GM19372 (cell line): ENCODE measurements at regions not wholly inside any gene's neighbourhood (a gene's known extent, or its start where the extent isn't known, plus 50 kb on each side); places are given as distances from the start of the nearest gene placed in this dataset.

Experiments used
- ATAC-seq: cut with Tn5 transposase; IDR thresholded peaks from one replicate; pipeline ENCODE4 v1.9.1; 2021; ENCODE audit warnings: mild to moderate bottlenecking, low read depth, moderate library complexity; ENCODE audit not compliant: unreplicated experiment

DNA sequence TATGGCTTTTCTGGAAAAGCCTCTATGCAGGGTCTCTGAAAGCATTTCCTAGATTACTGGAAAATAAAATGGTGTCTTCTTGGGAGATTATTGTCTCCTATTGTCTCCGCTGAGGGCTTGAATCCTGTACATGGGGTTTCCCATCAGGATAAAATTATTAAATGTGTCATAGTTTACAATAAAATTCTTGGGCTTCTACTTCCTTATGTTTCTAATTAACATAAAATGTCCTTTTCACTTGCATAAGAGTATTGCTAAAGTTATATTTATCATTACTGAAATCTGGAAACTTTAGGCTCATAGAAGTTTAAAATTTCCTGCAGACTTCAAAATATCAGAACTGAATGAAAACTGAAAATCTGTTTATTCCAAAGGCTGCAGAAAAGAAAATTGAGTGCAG, 595.5 kb upstream of the AGTR1 start:
- ATAC-seq = no peak

DNA sequence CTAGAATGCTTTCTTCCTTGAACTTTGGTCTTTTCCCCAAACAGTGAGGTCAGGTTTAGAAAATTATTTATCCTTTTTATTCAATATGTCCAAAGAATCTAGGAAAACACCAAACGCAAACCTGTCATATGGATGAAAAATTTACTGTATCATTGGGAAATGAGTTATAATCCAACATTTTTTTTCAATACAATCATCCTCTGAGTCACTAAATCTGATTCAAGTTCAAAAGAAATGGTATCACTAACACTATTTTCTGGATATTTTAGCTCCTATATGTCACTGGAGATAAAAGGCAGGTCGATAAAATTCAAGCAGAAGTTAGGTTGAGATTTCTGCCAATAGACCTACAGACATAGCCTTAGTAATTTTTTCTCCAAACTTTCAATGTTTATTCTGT, 591.6 kb upstream of the AGTR1 start:
- no peak for ATAC-seq

DNA sequence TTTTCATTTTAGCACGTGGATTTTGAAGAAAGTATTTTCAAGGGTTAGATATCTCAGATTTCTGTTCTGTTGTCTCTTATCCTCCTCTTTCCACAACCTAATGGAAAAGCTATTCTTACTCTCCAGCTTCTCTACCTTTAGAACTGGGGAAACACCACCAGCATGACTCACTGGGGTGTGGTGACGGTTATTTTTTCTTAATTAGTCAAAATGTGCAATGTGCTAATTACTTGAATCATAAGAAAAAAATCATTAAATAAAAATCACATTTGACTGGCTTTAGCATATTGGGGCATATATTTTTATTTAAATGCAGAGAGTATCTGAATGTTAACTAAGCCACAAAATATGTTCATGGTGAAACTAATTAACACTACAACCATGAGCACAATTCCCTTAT, 570.7 kb upstream of the AGTR1 start:
- ATAC-seq = no peak

DNA sequence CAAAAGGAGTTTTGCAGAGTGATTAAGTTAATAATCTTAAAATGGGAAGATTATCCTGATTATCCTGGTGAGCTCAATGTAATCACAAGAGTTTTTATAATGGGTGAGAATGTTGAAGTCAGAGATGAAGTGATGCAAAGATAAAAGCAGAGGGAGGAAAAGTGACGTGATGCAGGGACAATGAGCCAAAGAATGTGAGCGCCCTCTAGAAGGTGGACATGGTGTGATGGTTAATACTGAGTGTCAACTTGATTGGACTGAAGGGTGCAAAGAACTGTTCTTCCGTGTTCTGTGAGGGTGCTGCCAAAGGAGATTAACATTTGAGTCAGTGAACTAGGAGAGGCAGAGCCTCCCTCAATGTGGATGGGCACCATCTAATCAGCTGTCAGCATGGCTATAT, 569.6 kb upstream of the AGTR1 start:
- ATAC-seq = no peak

DNA sequence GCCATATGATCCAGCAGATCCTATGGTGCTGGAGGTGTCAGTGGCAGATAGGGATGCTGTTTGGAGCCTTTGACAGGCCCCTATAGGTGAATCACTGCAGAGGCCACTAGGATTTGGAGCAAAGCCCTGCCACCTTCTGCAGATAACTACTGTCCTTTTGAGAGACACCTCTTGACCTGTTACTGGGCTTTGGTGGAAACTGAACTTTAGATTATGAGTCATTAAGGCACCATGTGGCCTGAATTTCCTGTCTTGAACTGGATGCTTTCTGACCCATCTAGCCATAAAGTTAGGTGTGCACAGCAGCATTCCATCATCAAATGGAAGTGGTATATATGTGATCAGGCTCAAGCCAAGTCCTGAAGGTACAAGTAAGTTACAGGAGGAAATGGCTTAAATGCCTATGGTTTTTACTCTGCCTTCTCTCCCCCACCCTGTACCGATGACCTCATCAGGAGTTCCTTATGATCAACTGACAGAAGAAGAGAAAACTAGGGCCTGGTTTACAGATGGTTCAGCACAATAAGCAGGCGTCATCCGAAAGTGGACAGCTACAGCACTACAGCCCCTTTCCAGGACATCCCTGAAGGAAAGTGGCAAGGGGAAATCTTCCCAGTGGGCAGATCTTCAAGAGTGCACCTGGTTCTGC, 565.6 kb upstream of the AGTR1 start:
- no peak for ATAC-seq

DNA sequence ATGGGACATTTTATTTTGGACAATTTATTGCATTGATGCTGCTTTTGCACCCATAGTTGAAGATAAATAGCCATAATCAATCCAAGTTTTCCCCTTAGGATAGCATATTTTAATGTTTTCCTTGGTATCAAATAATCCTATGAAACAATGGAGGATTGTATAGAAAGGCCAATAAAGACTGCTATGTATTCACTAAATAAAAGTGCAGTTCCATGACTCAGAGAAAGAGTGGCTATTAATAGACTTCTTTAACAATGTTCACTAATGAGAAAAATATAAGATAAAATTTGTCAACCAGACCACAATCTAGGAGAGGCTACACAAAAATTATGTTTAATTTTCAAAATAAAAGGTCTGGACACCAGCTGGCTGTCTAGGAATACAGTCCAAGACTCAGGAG, 560.9 kb upstream of the AGTR1 start:
- ATAC-seq = no peak

DNA sequence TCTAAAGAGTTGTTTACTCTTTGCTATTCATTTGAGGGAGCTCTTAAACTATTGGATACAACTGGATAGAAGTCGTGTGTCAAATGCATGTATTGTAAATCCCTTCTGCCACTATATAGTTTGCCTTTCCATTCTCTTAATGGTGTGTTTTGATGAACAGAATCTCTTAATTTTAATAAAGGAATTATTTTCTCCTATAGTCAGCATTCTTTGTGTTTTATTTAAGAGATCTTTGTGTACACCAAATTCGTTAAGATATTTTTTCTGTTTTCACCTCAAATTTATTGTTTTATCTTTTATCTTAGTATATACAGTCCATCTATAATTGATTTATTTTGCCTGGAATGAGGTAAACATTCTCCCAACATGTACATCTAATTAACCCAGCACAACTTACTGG, 551.5 kb upstream of the AGTR1 start:
- no peak for ATAC-seq

DNA sequence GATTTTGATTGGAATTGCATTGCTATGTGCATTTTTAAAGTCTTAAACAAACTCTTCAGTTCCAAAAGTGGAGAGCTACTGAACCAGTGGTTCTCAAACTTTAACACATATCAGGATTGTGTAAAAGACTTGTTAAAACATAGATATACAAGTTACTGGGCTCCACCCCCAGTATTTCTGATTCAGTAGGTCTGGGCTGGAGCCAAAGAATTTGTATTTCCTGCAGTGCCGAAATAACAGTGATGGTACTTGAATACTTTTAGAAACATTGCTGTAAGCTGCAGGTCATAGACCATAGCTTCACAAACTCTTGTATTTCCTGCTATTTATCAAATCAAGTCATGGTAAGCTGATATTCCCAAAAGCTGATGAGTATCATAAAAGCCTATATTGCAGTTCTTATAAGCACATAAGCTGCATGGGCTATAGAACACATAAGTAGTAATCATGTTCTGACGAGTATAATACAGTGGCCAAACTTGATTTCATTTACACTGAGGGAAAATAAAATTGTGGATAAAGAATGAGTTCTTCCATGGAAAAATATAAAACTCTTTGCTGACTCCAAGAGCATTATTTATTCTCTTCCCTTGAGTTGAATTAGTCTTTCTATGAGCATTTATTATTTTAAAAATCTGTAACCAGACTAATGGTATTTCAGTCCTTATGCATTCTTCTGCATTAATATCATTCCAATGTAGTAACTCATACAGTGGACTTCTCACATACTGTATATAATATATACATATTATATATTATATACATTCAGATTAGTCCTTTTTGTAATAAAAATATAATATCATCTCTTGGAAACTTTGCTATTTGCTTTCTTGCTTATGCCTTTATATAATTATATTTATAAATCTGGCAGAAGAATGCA, 550.5 kb upstream of the AGTR1 start:
- no peak for ATAC-seq

DNA sequence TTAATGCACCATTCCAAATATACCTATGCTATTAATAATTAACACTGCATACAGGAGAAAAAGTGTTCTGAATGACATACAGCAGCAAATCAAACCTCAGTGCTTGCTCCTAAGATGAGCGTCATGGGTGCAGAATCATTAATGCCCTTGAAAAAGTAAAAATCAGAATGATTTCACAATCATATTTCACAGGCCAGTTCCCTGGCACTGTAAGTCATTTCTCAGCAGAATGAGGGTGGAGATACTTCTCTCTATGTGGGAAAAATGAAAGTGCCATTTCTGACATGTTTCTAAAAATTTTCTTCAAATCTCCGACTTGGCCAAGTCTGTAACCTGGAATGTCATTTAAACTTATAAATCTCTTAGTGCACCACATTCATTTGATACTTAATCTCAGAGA, 549.8 kb upstream of the AGTR1 start:
- no peak for ATAC-seq

DNA sequence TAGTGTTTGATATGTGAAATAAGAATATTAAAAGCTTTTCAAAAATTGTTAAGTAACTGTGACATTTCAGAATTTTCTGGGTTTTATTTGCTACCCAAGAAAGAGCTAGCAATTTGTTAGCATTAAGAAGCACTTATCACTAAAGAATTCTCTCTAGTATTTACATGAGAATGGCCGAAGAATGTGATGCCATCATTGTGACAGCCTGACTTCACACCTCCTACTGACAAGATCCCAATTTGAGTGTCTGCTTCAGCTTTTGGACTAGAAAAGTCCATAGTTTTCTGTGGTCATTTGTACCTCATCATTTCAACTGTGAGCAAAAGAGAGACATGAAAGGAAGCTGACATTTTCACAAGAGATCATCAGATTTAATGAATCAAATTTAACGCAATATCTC, 548.1 kb upstream of the AGTR1 start:
- ATAC-seq = no peak

DNA sequence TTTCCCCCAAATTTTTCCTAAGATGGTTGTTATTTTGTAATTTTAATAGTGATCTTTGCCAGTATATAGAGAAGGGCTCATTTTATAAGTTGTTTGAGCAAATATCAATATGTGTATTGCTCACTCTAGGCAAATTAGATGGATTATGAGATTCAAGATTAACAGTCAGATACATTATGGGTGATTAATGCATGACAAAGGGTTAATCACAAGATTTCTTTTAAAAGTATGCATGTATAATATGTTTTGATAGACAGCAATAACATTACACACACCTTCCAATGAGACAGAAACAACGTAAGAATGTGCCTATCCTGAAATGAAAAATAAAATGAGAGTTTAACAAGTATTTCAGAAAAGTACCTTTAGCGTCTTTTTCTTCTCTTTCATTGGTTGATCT, 547.6 kb upstream of the AGTR1 start:
- ATAC-seq = no peak

DNA sequence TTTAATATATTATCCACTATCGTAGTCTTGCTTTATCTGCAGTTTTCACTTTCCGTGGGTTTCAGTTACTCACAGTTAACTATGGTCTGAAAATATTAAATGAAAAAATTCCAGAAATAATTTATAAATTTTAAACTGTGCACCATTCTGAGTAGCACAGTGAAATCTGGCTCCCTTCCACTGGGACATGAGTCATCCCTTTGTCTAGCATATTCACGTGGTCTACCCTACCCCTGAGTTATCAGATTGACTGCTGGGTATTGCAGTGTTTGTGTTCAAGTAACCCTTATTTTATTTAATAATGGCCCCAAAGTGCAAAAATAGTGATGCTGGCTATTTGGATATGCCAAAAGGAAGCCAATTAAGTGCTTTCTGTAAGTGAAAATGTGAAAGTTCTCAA, 539.5 kb upstream of the AGTR1 start:
- no peak for ATAC-seq

DNA sequence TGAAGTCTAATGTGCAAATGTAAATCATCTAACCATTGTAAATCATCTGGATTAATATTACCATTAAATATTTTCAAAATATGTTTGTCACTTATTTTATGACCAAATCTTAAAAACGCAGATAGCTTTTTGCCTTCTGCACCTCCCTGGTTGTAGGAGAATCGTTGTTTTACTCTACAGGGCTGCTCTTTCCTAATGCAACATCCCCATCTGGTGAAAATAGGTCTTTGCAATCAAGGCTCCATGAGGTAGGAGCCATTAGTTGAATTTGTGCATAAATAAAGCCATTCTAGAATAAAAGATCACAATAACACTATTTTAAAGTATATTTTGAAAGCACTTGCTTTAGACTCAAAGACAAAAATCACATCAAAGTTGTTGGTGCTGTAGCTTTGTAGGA, 535.6 kb upstream of the AGTR1 start:
- ATAC-seq = no peak

DNA sequence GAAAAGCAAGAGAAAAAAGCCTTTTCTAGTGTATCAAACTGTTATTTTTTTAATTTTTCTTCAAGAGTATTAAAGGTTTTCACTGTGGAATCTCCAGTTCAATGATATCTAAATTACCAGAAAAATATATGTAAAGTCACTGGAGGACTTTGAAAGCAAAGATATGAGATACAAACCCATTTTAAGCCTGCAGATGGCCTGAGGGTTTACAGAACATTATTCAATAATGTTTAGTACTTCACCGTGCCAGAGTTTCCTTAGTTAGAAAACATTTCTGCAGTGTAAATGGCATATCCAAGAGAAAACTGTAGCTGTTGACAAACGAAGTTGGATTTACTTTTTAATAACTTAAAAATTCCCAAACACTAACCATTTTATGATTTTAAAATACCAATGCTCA, 529.4 kb upstream of the AGTR1 start:
- no peak for ATAC-seq

DNA sequence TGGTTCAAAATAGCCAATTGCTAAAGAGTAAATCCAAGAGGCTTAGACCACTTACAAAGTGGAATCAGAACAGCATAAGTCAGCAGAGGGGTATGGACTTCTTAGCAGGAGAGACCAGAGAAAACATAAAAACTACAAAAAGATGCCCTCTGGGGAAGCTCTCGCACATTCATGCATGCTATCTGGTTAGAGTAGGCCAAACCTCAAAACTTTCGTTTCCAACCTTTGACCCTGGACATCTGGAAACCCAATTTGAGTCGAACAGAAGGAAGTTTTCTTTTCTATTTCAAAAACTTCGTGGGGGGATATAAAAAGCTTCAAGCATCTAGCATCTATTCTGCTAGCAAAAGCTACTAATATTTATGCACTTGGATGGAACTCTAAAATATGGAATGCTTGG, 523.9 kb upstream of the AGTR1 start:
- no peak for ATAC-seq

DNA sequence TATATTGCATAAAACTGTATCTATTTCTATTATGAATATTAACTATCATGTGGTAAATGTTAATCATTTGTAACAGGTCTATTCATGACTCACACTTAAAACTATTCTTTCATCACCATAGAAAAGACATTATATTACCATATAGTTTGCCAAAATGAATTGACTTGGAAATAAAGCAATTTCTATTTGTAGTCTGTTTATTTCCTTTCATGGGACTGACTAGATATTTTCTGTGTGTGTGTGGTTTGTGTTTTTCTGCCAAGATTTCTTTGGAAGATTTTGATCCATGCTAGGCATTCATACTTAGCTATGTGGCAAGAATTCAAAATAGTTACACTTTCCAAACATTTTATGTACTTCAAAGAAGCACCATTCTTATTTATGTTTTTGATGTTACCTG, 522.5 kb upstream of the AGTR1 start:
- no peak for ATAC-seq

DNA sequence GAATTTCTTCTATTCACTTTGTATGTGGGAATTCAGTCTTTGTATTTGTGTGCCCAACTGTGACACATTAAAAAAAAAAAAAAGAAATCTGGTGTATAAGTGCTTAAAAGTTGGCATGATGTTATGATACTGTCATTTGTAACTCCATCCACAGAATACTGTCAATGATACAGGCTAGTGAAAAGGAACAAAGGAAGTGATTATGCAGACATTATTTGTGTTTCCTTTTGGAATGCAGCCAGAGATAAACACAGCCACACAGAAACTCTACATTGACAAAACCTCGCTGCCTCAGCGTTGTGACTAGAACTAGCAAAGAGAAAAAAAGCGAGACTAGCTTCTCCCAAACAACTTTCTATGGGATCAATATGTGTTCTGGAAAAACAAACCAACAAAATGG, 519.2 kb upstream of the AGTR1 start:
- no peak for ATAC-seq

DNA sequence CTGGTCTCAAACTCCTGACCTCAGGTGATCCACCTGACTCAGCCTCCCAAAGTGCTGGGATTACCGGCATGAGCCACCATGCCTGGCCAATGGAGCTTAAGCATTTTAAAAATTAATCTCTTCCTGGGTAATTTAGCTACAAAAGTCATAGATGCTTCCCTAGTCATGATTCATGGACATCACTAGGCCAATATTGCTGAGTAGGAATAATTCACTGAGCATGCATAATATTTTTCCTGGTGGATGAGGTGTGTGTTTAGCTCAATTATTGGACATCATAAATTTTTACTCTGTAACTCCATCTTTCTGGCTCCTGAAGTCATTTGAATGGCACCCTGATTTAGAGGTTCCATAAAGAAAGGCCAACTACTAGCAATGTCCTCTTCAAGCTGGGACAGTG, 512.9 kb upstream of the AGTR1 start:
- no peak for ATAC-seq

DNA sequence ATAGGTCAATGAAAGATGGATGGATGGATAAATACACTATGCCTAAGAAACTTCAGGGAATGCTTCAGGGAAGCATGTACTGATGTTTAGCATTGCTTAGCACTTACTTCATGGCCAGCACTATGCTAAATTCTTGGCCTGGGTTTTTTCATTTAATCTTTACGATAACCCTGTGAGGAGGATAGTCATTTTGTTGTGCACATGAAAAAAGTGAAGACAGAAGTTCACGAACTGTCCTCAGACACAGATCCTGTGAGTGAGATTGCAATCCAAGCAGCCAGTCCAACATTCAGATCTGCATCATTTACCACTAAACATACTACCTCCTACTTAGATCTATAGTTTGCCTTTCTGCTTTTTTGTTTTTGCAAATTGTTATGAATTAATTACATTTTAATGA, 510.8 kb upstream of the AGTR1 start:
- ATAC-seq = no peak

DNA sequence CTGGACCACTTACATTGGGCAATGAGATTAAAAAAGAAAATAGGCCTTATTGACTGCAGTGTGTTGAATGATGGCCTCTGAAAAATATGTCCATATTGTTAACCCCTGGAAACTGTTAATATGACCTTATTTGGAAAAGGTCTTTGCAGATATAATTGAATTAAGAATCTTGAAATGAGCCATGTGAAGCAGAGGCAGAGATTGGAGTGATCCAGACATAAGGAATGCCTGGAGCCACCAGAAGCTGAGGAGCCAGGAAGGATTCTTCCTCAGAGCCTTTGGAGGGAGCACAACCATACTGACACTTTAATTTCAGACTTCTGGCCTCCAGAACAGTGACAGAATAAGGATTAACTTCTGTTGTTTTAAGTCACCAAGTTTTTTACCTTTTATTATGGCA, 510.4 kb upstream of the AGTR1 start:
- no peak for ATAC-seq

DNA sequence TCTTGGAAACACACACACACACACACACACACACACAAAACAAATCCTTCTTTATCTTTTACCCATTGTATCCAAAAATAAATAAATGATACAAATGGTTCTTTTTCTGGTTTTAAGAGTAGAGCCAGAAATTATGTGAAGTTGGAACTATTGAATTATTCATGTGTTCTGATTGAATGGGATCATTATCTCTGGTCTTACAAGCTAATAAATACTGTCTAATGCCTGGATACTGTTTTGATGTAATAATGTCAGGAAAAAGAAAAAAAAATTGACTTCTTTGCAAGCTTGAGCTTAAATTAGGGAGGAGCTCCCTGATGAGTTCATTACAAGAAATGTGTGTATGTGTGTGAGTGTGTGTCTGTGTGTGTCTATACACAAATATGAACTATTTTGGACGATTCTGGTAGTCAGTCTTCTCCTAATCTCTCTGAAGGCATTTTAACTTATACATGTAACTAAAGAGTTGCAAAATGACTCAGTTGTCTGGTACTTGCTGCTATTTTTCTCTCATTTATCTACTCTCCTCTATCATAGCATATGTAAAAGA, 507.2 kb upstream of the AGTR1 start:
- ATAC-seq = no peak

DNA sequence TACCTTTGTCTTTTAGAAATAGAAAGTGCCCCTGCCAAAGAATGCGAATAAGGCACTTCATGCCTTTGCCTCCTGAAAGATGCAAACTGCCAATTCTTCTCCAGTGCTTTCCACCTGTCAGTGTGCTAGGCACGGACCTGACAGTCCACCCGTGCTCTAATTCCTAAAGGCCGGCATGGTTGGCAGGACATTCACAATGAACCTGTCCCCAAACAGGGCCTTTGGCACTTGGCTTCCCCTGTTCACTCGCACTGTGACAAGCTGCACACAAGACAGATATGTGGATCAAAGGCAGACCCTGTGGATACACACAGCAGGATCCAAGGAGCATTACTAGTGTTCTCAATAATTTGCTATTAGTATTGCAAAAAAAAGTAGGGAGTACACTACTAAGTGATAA, 505.7 kb upstream of the AGTR1 start:
- no peak for ATAC-seq
